ENCODE measurements at regions not wholly inside any gene's neighbourhood (a gene's known extent, or its start where the extent isn't known, plus 50 kb on each side); places are given as distances from the start of the nearest gene placed in this dataset.

DNA sequence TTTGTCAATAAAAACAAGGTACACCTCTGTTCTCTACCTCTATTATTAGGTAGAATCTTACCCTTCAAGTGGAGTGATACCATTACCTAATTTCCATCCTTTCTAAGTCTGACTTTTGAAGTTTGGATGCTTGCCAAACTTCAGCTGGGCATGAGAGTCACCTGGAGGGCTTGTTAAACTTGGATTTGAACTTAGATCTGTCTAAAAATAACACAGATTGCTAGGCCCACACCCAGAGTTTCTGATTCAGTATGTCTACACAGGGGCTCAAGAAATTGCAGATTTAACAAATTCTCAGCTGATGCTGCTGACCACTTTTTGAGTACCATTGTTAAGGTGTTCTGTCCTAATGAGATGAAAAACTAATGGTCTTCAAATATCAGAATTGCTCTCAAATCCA, 512.2 kb downstream of the LMO7 start:
- Histone ChIP-seq H3K9ac (ENCODE audit: low read depth, low read length) (no peak overlapping the region), H3K4me1 (ENCODE audit: insufficient read depth, low read length) (no peaks in the 10 kb centered on the region), H3K4me3 (ENCODE audit: low read length) (no peak overlapping the region), H3K27me3 (ENCODE audit: insufficient read depth, low read length) (no peaks in the 10 kb centered on the region), H3K9me3 (ENCODE audit: insufficient read depth, low read depth, low read length) (no peaks in the 10 kb centered on the region), H3K36me3 (ENCODE audit: insufficient read depth, low read length) (no peaks in the 10 kb centered on the region), H3K27ac (ENCODE audit: low read depth, low read length) (no peak overlapping the region)

DNA sequence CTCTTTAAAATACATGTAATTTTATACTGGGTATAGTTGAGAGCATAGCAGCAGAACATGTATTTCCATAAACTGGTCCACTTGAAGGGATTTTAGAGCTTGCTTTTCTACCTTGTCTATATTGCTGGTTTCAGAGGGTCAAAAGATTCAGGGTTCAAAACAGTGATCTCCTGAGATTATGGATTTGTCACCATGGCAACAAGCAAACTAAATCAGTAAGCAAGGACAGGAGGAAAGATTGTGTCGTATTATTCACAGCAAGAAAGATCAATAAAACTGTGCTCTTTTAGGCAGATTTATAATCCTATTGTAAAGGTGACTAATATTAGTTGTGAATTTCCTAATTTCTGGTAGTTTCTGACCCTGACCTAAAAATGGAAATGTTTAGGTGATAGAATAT, 496.4 kb downstream of the LMO7 start:
- no peak overlapping the region for H3K27ac ChIP-seq (ENCODE audit: low read depth, low read length)
- H3K9ac ChIP-seq (ENCODE audit: low read depth, low read length), result no peak overlapping the region
- H3K4me1 ChIP-seq (ENCODE audit: insufficient read depth, low read length), result no peaks in the 10 kb centered on the region
- H3K9me3 ChIP-seq (ENCODE audit: insufficient read depth, low read depth, low read length), result no peaks in the 10 kb centered on the region
- no peak overlapping the region for H3K4me3 ChIP-seq (ENCODE audit: low read length)
- no peaks in the 10 kb centered on the region for H3K36me3 ChIP-seq (ENCODE audit: insufficient read depth, low read length)
- H3K27me3 ChIP-seq (ENCODE audit: insufficient read depth, low read length), result no peaks in the 10 kb centered on the region
- WGBS, result 91% methylated on average over 1 of the region's 1 CpG

DNA sequence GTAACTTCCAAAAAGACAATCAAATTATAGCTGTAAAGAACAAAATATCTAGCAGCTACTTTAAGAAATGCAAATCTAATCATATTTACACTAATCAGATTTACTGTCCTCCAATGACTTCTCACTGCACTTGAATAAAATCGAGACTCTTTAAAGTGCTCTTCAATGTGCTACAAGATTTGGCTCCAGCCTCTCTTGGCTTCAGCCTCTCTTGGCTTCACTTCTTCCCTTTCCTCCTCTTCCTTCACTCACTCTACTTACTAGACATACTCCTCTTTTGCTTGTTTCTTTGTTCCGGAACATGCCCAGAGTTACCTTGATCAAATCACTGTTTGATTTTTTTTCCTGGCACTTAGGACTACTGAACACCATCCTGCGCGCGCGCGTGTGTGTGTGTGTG, 495.4 kb downstream of the LMO7 start:
- no peaks in the 10 kb centered on the region for H3K36me3 ChIP-seq (ENCODE audit: insufficient read depth, low read length)
- no peak overlapping the region for H3K4me3 ChIP-seq (ENCODE audit: low read length)
- no peaks in the 10 kb centered on the region for H3K9me3 ChIP-seq (ENCODE audit: insufficient read depth, low read depth, low read length)
- no peak overlapping the region for H3K9ac ChIP-seq (ENCODE audit: low read depth, low read length)
- H3K27me3 ChIP-seq (ENCODE audit: insufficient read depth, low read length), result no peaks in the 10 kb centered on the region
- no peak overlapping the region for H3K27ac ChIP-seq (ENCODE audit: low read depth, low read length)
- H3K4me1 ChIP-seq (ENCODE audit: insufficient read depth, low read length), result no peaks in the 10 kb centered on the region
- WGBS, result 84% methylated on average over 7 of the region's 7 CpGs

DNA sequence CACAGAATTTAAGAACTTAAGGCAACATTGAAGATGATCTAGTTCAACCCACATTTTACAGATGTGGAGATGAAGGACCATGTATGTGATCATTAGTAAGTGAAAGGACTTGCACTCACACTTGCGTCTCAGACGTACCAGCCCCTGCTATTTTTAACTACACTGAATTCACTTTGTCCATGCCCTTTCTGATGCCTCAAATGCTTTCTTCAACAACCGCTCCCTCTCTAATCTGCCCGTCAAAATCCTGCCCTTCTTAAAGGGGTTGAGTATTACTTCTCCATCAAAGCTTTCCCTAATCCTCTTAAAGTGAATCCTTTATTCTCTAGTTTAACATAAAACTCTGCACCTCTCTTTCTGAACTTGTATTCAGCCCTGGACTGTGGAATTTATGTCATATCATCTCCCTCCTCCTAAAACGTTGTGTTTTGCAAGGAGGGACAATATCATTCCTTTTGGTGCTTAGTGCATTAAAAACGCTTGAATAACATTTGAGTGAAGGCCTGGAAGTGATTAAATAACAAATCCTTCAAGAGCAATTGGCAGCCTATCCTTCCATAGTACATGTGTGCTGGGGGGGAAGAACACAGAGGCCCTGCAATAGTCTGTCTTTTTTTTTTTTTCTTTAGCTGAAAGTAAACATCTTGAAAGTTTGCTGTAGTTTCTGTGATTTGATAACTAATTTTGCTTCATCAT, 493.3 kb downstream of the LMO7 start:
- 83% methylated on average over 6 of the region's 6 CpGs for WGBS

DNA sequence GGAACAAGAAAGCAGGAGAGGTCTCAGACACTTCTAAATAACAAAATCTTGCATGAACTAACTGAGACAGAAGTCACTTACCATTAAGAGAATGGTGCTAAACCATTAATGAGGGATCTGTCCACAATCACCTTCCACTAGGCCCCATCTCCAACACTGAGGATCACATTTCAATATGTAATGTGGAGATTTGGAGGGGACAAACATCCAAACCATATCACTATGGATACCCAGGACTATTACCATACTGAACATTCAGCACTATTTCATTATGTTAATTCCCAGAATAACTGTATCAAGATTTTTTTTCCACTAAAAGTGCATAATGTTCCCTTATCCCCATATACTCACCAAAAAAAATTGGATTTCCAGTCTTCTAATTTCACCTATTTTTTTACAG, 491.8 kb downstream of the LMO7 start:
- no peak overlapping the region for H3K27ac ChIP-seq (ENCODE audit: low read depth, low read length)
- no peaks in the 10 kb centered on the region for H3K36me3 ChIP-seq (ENCODE audit: insufficient read depth, low read length)
- no peaks in the 10 kb centered on the region for H3K27me3 ChIP-seq (ENCODE audit: insufficient read depth, low read length)
- no peaks in the 10 kb centered on the region for H3K4me1 ChIP-seq (ENCODE audit: insufficient read depth, low read length)
- H3K9ac ChIP-seq (ENCODE audit: low read depth, low read length), result no peak overlapping the region
- no peak overlapping the region for H3K4me3 ChIP-seq (ENCODE audit: low read length)
- H3K9me3 ChIP-seq (ENCODE audit: insufficient read depth, low read depth, low read length), result peaks cover 20% of the 10 kb centered on the region

More for the DNA sequence above, 493.3 kb downstream of the LMO7 start:
- Histone ChIP-seq H3K27ac (ENCODE audit: low read depth, low read length) (no peak overlapping the region), H3K36me3 (ENCODE audit: insufficient read depth, low read length) (no peaks in the 10 kb centered on the region), H3K4me1 (ENCODE audit: insufficient read depth, low read length) (no peaks in the 10 kb centered on the region), H3K9ac (ENCODE audit: low read depth, low read length) (no peak overlapping the region), H3K9me3 (ENCODE audit: insufficient read depth, low read depth, low read length) (0 out of 2 replicates have a peak, but pooled peaks cover 5% of the 10 kb centered on the region), H3K4me3 (ENCODE audit: low read length) (no peak overlapping the region), H3K27me3 (ENCODE audit: insufficient read depth, low read length) (no peaks in the 10 kb centered on the region)

DNA sequence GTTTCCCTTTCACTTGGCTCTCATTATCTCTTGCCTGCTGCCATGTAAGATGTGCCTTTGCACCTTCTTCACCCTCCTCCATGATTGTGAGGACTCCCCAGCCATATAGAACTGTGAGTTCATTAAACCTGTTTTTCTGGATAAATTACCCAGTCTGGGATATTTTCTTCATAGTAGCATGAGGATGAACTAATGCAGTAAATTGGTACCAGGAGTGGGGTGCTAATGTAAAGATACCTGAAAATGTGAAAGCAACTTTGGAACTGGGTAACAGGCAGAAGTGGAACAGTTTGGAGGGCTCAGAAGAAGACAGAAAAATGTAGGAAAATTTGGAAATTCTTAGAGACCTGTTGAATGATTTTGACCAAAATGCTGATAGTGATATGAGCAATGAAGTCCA, 487.4 kb downstream of the LMO7 start:
- Histone ChIP-seq H3K27ac (ENCODE audit: low read depth, low read length) (no peak overlapping the region), H3K9me3 (ENCODE audit: insufficient read depth, low read depth, low read length) (peaks cover 22% of the 10 kb centered on the region), H3K4me1 (ENCODE audit: insufficient read depth, low read length) (no peaks in the 10 kb centered on the region), H3K9ac (ENCODE audit: low read depth, low read length) (no peak overlapping the region), H3K27me3 (ENCODE audit: insufficient read depth, low read length) (no peaks in the 10 kb centered on the region), H3K4me3 (ENCODE audit: low read length) (no peak overlapping the region), H3K36me3 (ENCODE audit: insufficient read depth, low read length) (no peaks in the 10 kb centered on the region)

DNA sequence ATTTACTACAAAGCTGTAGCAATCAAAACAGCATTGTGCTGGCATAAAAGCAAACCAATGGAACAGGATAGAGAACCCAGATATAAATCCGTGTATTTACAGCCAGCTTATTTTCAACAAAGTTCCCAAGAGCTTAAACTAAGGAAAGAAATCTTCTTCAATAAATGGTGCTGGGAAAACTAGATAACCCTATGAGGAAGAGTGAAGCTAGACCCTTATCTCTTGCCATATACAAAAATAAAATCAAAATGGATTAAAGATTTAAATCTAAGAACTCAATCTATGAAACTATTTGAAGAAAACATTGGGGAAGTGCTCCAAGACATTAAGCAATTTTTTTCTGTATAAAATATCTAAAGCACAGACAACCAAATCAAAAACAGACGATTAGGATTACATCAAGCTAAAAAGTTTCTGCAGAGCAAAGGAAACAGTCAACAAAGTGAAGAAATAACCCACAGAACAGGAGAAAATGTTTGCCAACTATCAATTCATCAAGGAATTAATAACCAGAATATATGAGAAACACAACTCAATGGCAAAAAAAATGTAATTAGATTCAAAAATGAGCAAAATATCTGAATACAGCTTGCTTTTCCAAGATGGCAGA, 480.7 kb downstream of the LMO7 start:
- 100% methylated on average over 2 of the region's 2 CpGs for WGBS
- Histone ChIP-seq H3K4me3 (ENCODE audit: low read length) (no peak overlapping the region), H3K27ac (ENCODE audit: low read depth, low read length) (no peak overlapping the region), H3K9ac (ENCODE audit: low read depth, low read length) (no peak overlapping the region), H3K36me3 (ENCODE audit: insufficient read depth, low read length) (no peaks in the 10 kb centered on the region), H3K9me3 (ENCODE audit: insufficient read depth, low read depth, low read length) (no peaks in the 10 kb centered on the region), H3K4me1 (ENCODE audit: insufficient read depth, low read length) (no peaks in the 10 kb centered on the region), H3K27me3 (ENCODE audit: insufficient read depth, low read length) (no peaks in the 10 kb centered on the region)

DNA sequence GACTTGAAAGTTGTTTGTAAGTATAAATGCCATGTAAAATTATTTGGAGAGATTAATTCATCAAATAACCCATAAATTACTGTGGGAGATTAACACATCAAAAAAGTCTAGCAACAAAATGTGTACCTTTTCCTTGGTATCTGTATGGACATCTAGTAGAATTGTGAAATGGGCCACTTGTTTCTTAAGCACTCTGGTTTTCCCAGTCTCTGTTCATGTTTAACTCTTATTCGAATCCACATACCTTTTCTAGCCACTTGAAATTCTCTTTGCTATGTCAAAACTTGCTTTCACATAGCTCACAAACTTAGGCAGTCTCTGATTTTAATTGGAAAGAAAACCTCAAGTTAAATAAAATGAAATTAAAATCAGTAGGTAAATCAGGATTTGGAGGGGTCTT, 470.6 kb downstream of the LMO7 start:
- H3K27me3 ChIP-seq (ENCODE audit: insufficient read depth, low read length), result no peaks in the 10 kb centered on the region
- H3K4me3 ChIP-seq (ENCODE audit: low read length), result no peak overlapping the region
- H3K9me3 ChIP-seq (ENCODE audit: insufficient read depth, low read depth, low read length), result no peaks in the 10 kb centered on the region
- H3K9ac ChIP-seq (ENCODE audit: low read depth, low read length), result no peak overlapping the region
- no peaks in the 10 kb centered on the region for H3K36me3 ChIP-seq (ENCODE audit: insufficient read depth, low read length)
- no peak overlapping the region for H3K27ac ChIP-seq (ENCODE audit: low read depth, low read length)
- WGBS, result 0% methylated on average over 1 of the region's 1 CpG
- H3K4me1 ChIP-seq (ENCODE audit: insufficient read depth, low read length), result no peaks in the 10 kb centered on the region

DNA sequence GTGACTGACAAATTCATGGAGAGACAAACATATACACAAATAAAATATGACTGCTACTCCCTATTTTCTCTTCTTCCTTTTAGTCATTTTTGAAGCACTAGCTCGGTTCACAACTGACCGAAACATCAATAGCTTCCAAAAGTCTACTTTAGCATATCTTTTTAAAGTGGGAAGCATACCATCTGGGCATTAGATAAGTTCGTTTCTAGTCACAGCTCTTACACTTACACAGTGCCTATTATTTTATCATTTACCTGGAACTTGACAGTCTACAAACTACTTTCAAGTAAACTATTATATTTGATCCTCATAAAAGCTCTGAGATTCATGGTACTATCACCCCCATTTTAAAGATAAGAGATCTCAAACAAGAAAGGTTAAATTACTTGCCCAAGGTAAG, 458.5 kb downstream of the LMO7 start:
- Histone ChIP-seq H3K27me3 (ENCODE audit: insufficient read depth, low read length) (no peaks in the 10 kb centered on the region), H3K27ac (ENCODE audit: low read depth, low read length) (no peak overlapping the region), H3K9ac (ENCODE audit: low read depth, low read length) (no peak overlapping the region), H3K36me3 (ENCODE audit: insufficient read depth, low read length) (no peaks in the 10 kb centered on the region), H3K4me1 (ENCODE audit: insufficient read depth, low read length) (no peaks in the 10 kb centered on the region), H3K4me3 (ENCODE audit: low read length) (no peak overlapping the region), H3K9me3 (ENCODE audit: insufficient read depth, low read depth, low read length) (no peaks in the 10 kb centered on the region)
- WGBS, result 87% methylated on average over 3 of the region's 3 CpGs

DNA sequence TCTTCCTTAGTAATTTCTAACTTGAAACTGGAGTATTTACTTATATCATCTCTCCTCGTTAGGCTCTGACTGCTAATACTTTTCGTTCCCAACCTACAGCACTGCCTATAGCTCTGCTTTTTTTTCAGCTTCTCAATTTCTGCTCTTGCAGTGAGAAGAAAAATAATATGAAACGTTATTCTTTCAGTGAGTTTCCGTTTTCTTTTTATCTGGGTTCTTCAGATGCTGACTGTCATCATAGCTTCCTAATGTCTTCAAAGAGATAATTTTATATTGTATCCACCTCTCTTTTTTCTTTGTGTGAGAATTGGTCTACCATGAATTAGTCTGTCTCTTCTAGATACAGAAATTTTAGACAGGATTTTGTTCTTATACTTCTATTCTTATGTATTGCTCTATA, 454.9 kb downstream of the LMO7 start:
- Histone ChIP-seq H3K27ac (ENCODE audit: low read depth, low read length) (no peak overlapping the region), H3K9me3 (ENCODE audit: insufficient read depth, low read depth, low read length) (peaks cover 26% of the 10 kb centered on the region), H3K27me3 (ENCODE audit: insufficient read depth, low read length) (no peaks in the 10 kb centered on the region), H3K4me1 (ENCODE audit: insufficient read depth, low read length) (no peaks in the 10 kb centered on the region), H3K36me3 (ENCODE audit: insufficient read depth, low read length) (no peaks in the 10 kb centered on the region), H3K4me3 (ENCODE audit: low read length) (no peak overlapping the region), H3K9ac (ENCODE audit: low read depth, low read length) (no peak overlapping the region)
- WGBS, result 71% methylated on average over 4 of the region's 4 CpGs

DNA sequence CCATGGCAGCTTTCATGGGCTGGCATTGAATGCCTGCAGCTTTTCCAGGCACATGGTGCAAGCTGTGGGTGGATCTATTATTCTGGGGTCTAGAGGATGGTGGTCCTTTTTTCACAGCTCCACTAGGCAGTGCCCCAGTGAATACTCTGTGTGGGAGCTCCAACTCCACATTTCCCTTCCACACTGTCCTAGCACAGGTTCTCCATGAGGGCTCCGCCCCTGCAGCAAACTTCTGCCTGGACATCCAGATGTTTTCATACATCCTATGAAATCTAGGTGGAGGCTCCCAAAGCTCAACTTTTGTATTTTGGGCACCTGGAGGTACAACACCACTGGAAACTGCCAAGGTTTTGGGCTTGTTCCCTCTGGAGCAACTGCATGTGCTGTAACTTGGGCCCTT, 450.6 kb downstream of the LMO7 start:
- Histone ChIP-seq H3K4me3 (ENCODE audit: low read length) (no peak overlapping the region), H3K9ac (ENCODE audit: low read depth, low read length) (no peak overlapping the region), H3K9me3 (ENCODE audit: insufficient read depth, low read depth, low read length) (peaks cover 39% of the 10 kb centered on the region), H3K36me3 (ENCODE audit: insufficient read depth, low read length) (no peaks in the 10 kb centered on the region), H3K4me1 (ENCODE audit: insufficient read depth, low read length) (no peaks in the 10 kb centered on the region), H3K27ac (ENCODE audit: low read depth, low read length) (no peak overlapping the region), H3K27me3 (ENCODE audit: insufficient read depth, low read length) (no peaks in the 10 kb centered on the region)
- 98% methylated on average over 1 of the region's 1 CpG for WGBS

DNA sequence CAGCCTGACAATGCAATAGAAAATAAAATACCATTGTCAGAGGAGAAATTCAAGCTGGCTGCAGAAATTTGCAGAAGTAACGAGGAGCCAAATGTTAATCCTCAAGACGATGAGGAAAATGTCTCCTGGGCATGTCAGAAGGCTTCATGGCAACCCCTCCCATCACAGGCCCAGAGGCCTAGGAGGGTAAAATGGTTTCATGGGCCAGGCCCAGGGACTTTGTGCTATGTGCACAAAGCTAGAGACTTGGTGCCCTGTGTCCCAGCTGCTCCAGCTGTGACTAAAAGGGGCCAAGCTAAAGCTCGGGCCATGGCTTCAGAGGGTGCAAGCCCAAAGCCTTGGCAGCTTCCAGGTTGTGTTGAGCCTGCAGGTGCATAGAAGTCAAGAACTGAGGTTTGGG, 431.7 kb downstream of the LMO7 start:
- Histone ChIP-seq H3K27ac (ENCODE audit: low read depth, low read length) (no peak overlapping the region), H3K36me3 (ENCODE audit: insufficient read depth, low read length) (no peaks in the 10 kb centered on the region), H3K4me1 (ENCODE audit: insufficient read depth, low read length) (no peaks in the 10 kb centered on the region), H3K9ac (ENCODE audit: low read depth, low read length) (no peak overlapping the region), H3K9me3 (ENCODE audit: insufficient read depth, low read depth, low read length) (peaks cover 27% of the 10 kb centered on the region), H3K27me3 (ENCODE audit: insufficient read depth, low read length) (no peaks in the 10 kb centered on the region), H3K4me3 (ENCODE audit: low read length) (no peak overlapping the region)
- WGBS, result 91% methylated on average over 3 of the region's 3 CpGs

Measured in HUES64 (cell line).